Left lung (tissue), 4 donors: ENCODE measurements at regions not wholly inside any gene's neighbourhood (a gene's known extent, or its start where the extent isn't known, plus 50 kb on each side); places are given as distances from the start of the nearest gene placed in this dataset.

ENCODE experiments used
- ATAC-seq: fragments of 200-7000 bp; cut with Tn5 transposase; one replicate; pipeline ENCODE4 v1.9.1; 2020; ENCODE audit warnings: moderate library complexity
- DNase-seq, 4 donors: peaks; one replicate each; pipeline ENCODE4 v3.0.0-alpha.2; 2013 to 2020
- H3K27ac ChIP-seq, 2 donors: fragments of 200-600 bp; sonication (generic) in 1 of 2; one replicate each; pipeline versions ENCODE4 v1.5.0 to v1.8.0; 2020 to 2021
- H3K27me3 ChIP-seq, 2 donors: fragments of 200-600 bp; sonication (generic) in 1 of 2; one replicate each; pipeline versions ENCODE4 v1.5.0 to v1.8.0; 2020 to 2021
- H3K36me3 ChIP-seq, 2 donors: fragments of 200-600 bp; sonication (generic) in 1 of 2; one replicate each; pipeline versions ENCODE4 v1.5.0 to v1.8.0; 2020 to 2021
- H3K4me1 ChIP-seq, 2 donors: fragments of 200-600 bp; one replicate each; pipeline ENCODE4 v1.8.0; 2021
- H3K4me3 ChIP-seq, 2 donors: fragments of 200-600 bp; sonication (generic) in 1 of 2; one replicate each; pipeline versions ENCODE4 v1.5.0 to v1.8.0; 2020 to 2021; ENCODE audit warnings: mild to moderate bottlenecking in 1 of 2
- H3K9me3 ChIP-seq, 2 donors: fragments of 200-600 bp; sonication (generic) in 1 of 2; one replicate each; pipeline versions ENCODE4 v1.5.0 to v1.8.0; 2020 to 2021
- intact Hi-C, 2 donors: fragments of 100-400 bp; cut with DNase I; formaldehyde crosslinking; loops; one replicate each; pipeline versions ENCODE4 v1.11.2 to v1.14.2; 2022
- TF ChIP-seq, protein P1 (sequence below), 2 donors: fragments of 200-600 bp; sonication (generic) in 1 of 2; IDR thresholded peaks; one replicate each; pipeline versions ENCODE4 v1.5.0 to v1.8.0; 2021; ENCODE audit warnings: antibody characterized with exemption in 2 of 2
- donor health status: DM: no; HTN: yes; CAD: no.
- donor health status: DM: no; HTN: no; CAD: no.

- H3K4me1 ChIP-seq, result no peaks in the 10 kb centered on the region
- H3K27me3 ChIP-seq, result no peaks in the 10 kb centered on the region
- DNase-seq, result no peak
- H3K27ac ChIP-seq, result no peak overlapping the region
- no peak overlapping the region for H3K4me3 ChIP-seq
- ATAC-seq, result no peak
- no peaks in the 10 kb centered on the region for H3K9me3 ChIP-seq
- TF ChIP-seq, protein P1, sequence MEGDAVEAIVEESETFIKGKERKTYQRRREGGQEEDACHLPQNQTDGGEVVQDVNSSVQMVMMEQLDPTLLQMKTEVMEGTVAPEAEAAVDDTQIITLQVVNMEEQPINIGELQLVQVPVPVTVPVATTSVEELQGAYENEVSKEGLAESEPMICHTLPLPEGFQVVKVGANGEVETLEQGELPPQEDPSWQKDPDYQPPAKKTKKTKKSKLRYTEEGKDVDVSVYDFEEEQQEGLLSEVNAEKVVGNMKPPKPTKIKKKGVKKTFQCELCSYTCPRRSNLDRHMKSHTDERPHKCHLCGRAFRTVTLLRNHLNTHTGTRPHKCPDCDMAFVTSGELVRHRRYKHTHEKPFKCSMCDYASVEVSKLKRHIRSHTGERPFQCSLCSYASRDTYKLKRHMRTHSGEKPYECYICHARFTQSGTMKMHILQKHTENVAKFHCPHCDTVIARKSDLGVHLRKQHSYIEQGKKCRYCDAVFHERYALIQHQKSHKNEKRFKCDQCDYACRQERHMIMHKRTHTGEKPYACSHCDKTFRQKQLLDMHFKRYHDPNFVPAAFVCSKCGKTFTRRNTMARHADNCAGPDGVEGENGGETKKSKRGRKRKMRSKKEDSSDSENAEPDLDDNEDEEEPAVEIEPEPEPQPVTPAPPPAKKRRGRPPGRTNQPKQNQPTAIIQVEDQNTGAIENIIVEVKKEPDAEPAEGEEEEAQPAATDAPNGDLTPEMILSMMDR (IDR thresholded peaks at IDR 0.05), result no peak
- H3K36me3 ChIP-seq, result no peaks in the 10 kb centered on the region
- intact Hi-C loops, result no loop called here
These were observed 124.3 kb upstream of the ESRRG start for GRCh38 chr1:216847397-216848036.

- TF ChIP-seq, protein P1 (IDR thresholded peaks at IDR 0.05), result no peak
- DNase-seq, result no peak
- ATAC-seq, result no peak
- Histone ChIP-seq H3K27me3 (no peaks in the 10 kb centered on the region), H3K4me3 (no peak overlapping the region), H3K36me3 (no peaks in the 10 kb centered on the region), H3K9me3 (no peaks in the 10 kb centered on the region), H3K27ac (no peak overlapping the region), H3K4me1 (no peaks in the 10 kb centered on the region)
- intact Hi-C loops, result no loop called here
These were observed 123.1 kb upstream of the ESRRG start for GRCh38 chr1:216846339-216846738.

DNA sequence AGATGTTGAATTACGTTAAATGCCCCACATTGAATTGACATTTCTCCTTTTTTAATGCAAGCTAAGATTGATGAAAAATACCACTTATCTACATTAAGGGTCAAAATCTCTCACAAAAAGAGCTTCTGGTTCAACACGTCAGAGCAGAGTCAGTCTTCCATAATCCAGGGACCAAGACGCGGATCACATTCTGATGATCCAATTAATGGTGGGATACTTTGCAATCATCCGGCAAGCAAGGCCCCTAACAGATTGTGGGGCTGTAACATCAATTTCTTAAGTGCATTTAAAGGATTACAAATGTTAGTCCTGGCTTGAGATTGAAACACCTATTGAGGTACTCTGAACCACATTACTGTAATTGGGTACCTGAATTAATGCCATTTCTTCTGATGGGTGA lies 120.2 kb upstream of the ESRRG start:
- H3K9me3 ChIP-seq, result no peaks in the 10 kb centered on the region
- H3K4me3 ChIP-seq, result no peak overlapping the region
- H3K4me1 ChIP-seq, result no peaks in the 10 kb centered on the region
- TF ChIP-seq, protein P1 (IDR thresholded peaks at IDR 0.05), result no peak
- H3K27me3 ChIP-seq, result no peaks in the 10 kb centered on the region
- DNase-seq, result no peak
- no peak for ATAC-seq
- no peak overlapping the region for H3K27ac ChIP-seq
- intact Hi-C loops, result no loop called here
- no peaks in the 10 kb centered on the region for H3K36me3 ChIP-seq

- TF ChIP-seq, protein P1 (IDR thresholded peaks at IDR 0.05), result no peak
- ATAC-seq, result no peak
- intact Hi-C loops, result no loop called here
These were observed 117.9 kb upstream of the ESRRG start for GRCh38 chr1:216841165-216841564.

DNA sequence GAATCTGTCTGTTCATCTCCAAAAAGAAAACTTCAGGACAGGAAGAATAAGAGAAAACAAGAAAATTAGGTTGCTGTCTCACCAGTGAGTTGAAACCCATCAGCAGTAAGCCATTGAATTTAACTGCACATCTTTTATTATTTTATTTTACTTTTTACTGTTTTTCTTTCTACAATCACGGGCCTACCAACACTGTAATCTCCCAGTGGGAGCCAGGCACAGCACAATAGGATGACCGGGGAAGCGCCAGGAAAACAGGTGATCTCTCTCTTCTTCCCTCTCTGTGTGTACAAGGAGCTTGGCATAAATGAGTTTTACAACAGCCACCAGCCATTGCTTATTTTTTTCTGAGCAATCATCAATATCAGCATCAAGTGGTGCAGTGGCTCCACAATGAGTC lies 113.1 kb upstream of the ESRRG start:
- Histone ChIP-seq H3K9me3 (no peaks in the 10 kb centered on the region), H3K27ac (no peak overlapping the region), H3K36me3 (no peaks in the 10 kb centered on the region), H3K4me3 (no peak overlapping the region), H3K4me1 (no peaks in the 10 kb centered on the region), H3K27me3 (no peaks in the 10 kb centered on the region)
- intact Hi-C loops, result no loop called here
- no peak for DNase-seq
- TF ChIP-seq, protein P1 (IDR thresholded peaks at IDR 0.05), result no peak
- no peak for ATAC-seq

More at GRCh38 chr1:216841165-216841564, 117.9 kb upstream of the ESRRG start:
- no peak overlapping the region for H3K27ac ChIP-seq
- no peaks in the 10 kb centered on the region for H3K27me3 ChIP-seq
- no peak overlapping the region for H3K4me3 ChIP-seq
- no peak for DNase-seq
- no peaks in the 10 kb centered on the region for H3K4me1 ChIP-seq
- H3K9me3 ChIP-seq, result no peaks in the 10 kb centered on the region
- no peaks in the 10 kb centered on the region for H3K36me3 ChIP-seq
